ENCODE measurements at regions not wholly inside any gene's neighbourhood (a gene's known extent, or its start where the extent isn't known, plus 50 kb on each side); places are given as distances from the start of the nearest gene placed in this dataset.
"Not testable (repeated sequence)": the region's sequence is repeated elsewhere in the genome, so short reads cannot be mapped to it uniquely, and the experiment has no call there.

DNA sequence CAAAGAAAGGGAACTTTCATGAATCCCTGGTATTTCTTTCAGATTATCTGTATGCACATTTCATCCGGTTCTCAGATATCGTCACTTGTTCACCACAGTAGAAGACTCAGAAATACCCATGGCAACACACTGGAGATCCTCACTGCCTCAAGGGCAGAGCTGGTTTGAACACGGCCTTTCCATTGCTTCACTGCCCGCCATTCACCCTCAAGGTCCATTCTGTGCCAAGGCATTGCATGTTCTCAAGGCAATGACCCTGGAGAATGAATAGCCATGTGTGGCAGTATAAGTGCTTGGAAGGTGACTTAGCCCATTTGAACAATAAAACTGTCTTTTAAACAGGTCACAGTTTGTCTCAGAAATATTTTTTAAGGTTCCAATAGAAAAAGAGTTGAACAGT, 606.5 kb downstream of the IPMK start:
- no peak for DNase-seq

DNA sequence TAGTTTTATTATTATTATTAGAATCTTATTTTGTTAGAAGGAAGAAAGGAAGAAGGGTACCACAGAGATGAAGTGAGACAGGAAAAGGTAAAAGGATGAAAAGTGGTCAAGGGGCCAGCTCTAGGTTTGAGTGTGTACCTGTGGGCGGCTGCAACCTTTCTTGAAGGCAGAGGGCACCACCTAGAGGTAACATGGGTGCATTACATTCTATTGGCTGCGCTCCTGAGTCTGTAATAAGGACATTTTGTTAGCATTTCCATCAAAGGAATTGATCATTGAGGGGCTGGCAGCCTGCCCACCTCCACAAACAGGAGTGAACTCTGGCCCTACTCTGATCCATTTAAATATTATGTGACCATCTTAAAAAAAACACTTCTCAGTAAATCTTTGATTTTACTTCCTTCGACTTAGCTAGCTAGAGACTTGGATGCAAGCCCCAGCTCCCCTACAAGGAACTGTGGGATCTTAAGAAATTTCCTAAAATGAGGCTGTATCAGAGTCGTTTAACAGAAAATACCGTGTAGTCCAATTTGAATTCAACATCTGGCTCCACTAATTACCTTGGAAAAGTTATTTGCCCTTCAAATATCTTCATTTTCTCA, 610.4 kb downstream of the IPMK start:
- peak; percentile 24 to 28 for DNase-seq

DNA sequence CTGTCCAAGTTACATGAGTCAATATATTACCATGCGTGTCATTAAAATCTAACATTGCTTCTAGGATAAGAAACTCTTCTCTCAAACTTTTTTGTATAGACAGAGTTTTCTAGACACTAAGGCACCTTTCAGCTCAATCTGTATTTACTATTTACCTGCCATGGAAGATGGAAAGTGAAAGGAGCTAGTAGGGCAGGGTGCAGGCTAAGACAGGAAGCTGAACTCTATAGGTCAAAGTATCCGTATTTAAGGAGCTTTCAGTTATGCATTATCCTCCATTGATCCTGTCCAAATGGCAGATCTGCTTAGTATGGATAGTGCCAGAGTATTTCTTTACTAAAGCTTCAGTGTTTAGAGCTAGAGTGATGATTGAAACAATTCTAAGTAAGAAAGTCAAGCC, 612.8 kb downstream of the IPMK start:
- DNase-seq: no peak

DNA sequence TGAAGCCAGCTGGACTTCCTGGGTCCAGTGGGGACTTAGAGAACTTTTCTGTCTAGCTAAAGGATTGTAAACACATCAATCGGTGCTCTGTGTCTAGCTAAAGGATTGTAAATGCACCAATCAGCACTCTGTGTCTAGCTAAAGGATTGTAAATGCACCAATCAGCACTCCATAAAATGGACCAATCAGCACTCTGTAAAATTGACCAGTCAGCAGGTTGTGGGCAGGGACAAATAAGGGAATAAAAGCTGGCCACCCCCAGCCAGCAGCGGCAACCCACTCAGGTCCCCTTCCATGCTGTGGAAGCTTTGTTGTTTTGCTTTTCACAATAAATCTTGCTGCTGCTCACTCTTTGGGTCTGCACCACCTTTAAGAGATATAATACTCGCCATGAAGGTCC, 622.6 kb downstream of the IPMK start:
- DNase-seq: not testable (repeated sequence)

DNA sequence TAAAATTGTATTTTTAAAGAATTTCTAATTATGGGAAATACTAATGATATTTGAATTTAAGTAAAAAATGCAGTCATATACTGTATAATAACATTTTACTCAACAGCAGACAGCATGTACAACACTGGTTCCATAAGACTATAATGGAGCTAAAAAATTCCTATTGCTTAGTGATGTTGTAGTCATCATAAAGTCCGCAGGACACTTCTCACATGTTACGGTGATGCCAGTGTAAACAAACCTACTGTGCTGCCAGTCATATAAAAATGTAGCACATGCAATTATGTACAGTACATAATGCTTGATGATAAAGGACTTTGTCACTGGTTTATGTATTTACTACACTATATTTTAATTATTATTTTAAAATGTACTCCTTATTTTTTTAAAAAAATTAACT, 629.3 kb downstream of the IPMK start:
- DNase-seq: no peak

DNA sequence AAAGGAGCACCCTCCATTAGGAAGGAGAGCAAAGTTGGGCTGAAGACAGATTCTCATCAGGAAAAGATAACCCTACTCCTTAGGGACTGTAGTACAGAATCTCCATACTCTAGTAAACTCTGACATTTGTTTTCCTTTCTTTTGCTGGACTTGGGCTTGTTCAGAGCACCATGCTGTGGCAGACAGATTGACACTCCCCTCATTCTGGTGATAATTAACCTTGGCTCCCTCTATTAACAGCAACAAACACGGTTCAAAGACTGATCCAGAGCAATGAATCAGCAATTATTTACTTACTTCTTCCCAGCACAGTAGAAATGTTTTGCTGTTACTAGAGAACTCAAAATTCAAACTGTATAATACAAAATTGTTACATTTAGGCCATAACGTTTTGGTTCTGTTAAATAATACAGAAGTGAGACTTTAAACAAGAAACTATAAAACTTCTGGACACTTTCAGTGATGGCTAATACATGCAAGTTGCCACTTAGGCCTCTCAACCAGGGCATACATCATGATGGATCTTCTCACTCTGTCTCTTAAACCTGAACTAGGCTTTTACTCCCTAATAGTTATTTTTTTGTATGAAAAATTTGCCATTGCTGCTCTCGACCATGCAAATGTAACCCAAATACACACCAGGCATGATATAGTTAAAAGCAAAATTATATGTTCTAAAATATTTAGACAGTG, 639.0 kb downstream of the IPMK start:
- no peak for DNase-seq

DNA sequence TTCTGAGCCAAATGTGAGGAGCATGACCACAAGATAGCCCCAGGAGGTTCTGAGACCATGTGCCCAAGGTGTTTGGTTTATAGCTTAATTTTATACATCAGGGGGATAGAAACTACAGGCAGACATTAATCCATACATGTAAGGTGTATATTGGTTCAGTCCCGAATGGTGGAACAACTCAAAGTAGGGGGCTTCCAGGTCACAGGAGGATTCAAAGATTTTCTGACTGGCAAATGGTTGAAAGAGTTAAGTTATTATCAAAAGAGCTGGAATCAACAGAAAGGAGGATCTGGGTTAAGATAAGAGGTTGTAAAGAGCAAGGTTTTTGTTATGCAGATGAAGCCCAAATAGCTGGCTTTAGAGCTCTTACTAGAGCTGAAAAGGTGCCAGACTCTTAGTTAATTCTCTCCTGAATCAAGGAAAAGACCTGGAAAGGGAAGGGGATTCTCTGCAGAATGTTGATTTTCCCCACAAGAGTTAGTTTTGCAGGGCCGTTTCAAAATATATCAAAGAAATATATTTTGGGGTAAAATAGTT, 640.0 kb downstream of the IPMK start:
- no peak for DNase-seq

DNA sequence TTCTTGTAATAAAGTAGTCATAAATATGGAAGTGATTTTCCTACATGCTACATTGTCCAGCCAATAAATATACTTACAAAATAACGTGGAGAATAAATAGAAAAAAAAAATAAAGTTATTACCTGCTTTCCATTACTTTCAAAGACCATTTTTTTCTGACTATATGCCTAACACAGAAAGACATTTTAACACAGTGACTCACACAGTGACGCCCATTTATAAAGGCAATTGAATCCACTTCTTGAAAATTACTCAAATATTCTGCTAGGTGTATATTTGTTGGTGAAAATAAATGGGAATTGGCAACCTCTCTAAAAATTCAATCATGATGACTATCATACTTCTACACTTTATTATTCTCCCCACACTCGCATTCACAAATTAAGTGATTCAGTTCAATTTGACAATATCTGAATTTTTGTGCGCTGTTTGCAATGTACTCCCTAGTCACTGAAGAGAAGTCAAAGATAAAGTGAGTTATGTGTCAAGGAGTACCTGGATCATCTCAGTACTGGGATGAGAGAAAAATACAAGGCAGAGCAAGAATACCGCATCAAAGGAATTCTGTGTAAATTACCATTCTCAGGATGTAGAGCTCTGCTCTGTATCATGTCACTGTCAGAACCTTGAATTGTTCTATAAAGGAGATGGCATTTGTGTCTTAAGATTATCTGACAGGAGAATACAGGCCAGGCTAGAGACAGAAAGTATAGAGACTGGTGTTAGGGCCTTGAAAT, 642.7 kb downstream of the IPMK start:
- DNase-seq: no peak

DNA sequence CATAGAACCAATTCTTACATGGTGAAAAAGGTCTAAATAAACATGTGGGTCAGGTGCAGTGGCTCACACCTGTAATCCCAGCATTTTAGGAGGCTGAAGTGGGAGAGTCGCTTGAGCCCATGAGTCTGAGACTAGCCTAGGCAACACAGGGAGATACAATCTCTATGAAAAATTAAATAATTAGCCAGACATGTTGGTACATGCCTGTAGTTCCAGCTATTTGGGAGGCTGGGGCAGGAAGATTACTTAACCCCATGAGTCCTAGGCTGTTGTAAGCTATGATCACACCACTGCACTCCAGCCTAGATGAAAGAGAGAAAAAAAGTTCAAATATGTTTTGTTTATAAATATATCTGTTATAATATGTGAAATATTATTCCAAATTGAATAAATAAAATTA, 643.6 kb downstream of the IPMK start:
- no peak for DNase-seq

DNA sequence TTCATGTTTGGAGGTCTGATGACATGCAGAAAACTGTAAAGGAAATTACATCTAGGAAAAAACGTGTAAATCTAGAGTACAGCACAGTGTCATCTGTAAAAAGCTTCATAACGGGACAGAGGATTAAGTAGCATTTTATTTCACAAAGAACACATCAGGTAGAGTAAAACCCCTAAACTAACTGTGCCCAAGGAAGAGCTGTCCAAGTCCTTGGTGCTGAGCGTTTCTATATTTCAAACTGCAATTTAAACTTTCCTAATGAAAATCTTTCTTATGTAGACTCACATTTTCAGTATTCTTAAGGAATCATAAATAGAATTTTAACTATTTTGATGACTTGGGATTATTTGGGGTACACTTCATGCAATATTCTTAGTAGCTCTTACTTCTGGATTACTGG, 646.2 kb downstream of the IPMK start:
- DNase-seq: no peak

DNA sequence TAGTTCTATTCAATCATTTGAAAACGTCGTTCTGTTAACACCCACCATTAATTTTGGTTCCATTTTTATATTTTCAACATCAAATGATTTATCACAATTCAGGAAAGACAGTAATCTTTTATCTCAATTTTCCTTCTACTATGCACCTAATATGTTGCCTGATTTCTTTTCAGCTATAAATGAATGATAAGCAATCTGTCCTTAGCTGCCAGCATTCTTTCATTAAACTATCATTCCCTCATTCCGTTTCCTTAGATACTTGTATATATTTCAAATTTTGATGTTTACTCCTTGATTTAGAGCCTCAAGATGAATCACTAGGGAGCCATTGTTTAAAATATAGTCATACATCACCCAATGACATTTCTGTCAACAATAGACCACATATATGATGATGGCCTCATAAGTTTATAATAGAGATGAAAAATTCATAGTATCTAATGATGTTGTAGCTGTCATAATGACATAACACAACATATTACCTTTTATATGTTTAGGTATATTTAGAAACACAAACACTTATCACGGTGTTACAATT, 661.7 kb downstream of the IPMK start:
- no peak for DNase-seq

DNA sequence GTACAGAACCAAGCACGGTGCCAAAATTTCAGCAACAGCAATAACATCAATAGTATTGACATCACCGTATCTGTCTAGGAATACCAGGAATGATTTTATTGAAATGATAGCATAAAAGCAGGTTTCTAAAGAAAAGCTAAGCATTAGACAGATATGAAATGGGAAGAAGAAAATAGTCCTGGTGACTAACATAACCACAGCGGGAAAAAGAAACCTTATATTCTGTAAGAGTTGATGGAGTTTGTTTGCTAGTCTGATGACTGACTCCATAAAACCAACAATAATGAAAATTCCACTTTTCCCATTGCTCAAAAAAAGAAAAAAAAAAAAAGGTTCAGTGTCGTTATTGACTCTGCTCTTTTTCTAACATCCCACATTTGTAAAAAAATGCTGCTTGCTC, 668.3 kb downstream of the IPMK start:
- DNase-seq: no peak

DNA sequence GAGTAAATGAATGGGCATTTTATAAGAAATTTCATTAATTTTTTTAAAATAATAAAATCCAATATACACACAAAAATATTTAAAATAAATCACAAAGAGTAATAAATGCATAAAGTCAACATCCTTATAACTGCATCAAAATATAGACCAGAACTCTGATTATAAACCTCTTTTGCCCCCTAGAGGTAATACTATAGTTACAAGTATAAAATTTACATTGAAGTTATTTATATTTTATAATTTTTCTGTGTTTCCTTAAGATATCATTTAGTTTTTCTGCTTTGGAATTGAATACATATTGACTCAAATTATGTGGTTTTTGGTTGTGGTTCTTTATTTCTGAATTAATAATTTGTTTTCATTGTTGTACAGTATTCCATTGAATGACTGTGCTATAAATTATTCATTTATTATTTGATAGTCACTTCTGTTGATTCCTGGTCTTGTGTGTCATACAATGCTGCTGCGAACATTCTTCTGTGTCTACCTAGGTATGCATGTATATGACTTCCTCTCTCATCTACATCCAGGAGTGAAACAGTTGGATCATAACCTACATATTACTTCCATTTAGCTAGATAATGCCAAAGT, 673.6 kb downstream of the IPMK start:
- DNase-seq: no peak

DNA sequence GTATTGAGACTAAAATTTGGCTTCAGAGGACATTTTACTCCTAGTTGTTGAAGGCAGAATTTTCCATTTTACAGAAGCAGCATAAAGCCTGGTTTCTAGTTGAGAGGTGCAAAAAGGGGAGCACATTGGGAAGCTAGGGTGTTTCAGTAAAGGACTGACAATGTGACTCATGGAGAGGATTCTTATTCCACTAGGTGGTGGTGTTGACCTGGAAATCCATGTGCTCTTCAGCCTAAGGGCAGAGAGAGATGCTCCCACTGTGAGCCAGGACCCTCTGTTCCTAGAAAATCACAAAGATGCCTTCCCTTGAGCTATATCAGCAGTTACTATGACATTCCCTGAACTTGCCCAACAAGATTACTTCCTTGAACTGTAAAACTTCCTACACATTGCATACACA, 687.8 kb downstream of the IPMK start:
- no peak for DNase-seq

DNA sequence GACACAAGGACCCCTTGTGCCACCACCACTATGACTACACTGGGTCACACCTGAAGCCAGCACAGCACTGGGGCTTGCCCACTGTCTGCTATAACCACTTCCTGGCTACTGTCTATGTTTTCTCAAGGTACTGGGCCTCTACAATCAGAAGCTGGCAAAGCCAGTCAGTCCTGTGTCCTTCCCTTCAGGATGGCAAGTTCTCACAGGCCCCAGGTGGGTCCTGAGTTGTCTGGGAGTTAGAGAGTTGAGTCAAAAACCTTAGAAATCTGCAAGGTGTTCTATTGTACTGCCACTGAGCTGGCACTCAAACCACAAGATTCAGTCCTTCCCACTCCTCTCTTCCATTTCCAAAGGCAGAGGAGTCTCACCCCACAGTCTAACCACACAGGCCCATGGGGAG, 705.5 kb downstream of the IPMK start:
- DNase-seq: no peak

DNA sequence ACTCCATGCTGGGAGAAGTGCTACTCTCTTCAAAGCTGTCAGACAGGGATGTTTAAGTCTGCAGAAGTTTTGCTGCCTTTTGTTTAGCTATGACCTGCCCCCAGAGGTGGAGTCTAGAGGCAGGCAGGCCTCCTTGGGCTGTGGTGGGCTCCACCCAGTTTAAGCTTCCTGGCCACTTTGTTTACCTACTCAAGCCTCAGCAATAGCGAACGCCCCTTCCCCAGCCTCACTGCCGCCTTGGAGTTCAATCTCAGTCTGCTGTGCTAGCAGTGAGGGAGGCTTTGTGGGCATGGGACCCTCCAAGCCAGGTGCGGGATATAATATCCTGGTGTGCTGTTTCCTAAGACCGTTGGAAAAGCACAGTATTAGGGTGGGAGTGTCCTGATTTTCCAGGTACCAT, 715.9 kb downstream of the IPMK start:
- DNase-seq: not testable (repeated sequence)

DNA sequence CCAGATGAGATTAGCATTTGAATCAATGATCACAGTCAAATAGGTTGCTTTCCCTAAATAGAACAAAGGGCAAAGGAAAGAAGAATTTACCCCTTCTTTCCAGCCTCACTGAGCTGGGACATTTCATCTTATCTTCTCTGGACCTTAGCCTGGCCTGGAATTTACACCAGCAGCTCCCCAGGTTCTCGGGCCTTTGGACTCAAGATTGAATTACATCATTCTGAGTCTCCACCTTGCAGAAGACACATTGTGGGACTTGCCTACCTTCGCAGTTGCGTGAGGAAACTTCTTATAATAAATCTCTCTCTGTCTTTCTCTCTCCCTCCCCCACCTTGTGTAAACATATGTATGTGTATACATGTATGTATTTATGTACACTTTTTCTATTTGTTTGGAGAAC, 732.4 kb downstream of the IPMK start:
- no peak for DNase-seq

DNA sequence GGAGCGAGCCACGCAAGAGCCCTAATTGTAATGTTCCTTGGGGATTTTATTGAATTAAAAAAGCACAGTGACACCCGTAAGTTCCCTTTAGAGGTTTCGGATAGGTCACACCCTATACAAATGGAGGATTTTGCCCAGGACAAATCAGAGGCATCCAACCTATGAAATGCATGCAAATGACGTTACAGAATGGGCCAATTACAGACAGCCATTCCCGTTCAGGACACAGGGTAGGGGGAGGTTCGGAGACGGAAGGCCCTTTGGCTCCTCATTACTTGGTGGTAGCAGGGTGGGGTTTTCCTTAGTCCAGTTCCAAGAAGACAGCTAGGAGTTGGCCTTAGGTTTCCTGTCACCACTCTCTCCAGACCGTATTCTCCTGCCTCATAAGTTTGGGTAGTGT, 754.1 kb downstream of the IPMK start:
- no peak for DNase-seq

DNA sequence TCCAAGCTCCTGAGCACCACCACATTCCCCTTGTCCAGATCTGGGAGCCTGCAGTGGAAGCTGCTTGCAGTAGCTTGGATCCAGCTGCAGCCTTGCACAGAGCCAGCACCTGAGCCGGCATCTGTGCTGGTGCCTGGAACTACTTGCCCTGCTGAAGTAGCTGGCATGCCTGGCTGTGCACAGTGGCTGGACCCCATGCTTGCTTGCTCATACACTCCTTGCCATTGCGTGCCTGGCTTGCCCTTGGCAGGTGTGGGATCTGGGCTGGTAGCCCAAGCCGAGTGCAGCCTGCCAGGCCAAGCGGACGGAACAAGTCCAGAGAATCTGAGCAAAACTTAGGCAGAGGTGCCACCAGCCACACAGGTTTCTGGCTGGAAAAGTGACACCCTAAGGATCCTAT, 759.9 kb downstream of the IPMK start:
- DNase-seq: no peak

DNA sequence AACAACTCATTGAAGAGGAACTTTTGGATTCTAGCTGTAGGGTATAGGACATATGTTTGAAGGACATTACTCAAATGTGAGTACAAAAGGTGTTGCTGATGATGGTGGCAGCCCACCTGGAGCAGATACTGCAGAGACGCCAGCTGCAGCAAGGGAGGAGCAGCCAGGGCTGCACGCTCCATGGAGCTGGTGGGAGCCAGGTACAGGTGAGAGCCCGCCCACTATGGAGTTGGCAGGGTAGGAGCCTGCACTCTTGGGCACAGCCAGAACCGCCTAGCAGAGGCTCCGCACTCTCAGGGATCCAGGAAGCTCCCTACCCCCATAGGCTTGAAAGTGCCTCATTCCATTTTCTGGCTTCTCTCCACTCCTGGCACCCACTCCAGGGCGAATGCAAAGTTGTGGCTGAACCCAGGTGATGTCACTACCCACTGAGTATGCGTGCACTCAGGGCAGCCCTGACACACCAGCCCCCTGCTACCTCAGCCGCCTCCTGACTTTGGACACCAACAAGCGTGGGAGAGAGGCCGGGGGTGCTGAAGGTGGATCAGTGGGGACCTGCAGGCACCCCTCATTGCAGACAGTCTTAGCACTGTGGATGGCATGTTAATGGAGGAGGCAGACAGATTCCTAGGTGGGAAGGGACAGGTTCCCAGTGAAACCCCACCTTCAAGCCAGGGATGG, 761.1 kb downstream of the IPMK start:
- no peak for DNase-seq

DNA sequence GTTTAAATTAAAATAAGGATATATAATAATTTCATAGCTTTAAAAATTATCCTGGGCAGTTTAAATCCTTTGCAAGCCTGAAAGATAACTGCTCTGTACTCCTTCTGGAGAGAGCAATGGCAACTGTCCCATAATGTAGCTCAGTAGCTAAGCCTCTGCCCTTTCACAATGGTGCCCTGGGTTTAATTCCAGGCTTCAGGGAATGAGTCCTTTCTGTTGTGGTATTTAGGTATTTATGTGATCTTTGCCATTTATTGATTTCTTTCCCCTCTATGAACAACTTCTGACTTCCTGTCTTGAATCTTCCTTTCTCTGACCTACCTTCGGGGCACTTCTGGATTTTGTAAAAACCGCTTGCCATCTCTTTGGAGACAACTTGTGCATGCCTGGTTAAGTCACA, 773.2 kb downstream of the IPMK start:
- no peak for DNase-seq

DNA sequence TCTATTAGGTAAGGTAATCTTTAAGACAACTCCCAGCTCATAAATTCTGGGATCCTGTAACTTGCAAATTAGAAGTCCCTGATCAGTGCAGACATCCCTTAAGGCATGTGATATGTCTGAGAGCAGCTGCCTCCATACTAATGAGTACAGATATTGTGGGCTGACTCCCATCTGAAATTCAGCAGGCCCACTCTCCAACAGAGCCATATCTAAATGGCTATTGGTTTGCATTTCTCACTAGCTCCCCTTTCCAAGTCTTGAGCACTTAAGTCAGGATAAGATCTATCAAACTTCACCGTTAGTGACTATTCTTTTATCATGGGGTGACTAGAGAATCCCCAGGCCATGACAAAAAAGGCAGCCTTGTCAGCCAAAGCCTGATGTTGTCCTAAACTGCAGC, 785.4 kb downstream of the IPMK start:
- DNase-seq: no peak

Data from activated T-cell treated with anti-CD3 and anti-CD28 coated beads, Interleukin-2, amount 50 U/mL, for 48 hours (primary cell).